Peyer's patch (tissue), 4 donors: ENCODE measurements at regions not wholly inside any gene's neighbourhood (a gene's known extent, or its start where the extent isn't known, plus 50 kb on each side); places are given as distances from the start of the nearest gene placed in this dataset.

Experiments used
- POLR2A ChIP-seq, 2 donors: fragments of 450-650 bp; IDR thresholded peaks; one replicate each; pipeline ENCODE4 v1.5.1; 2017; ENCODE audit warnings: antibody characterized with exemption in 2 of 2, mild to moderate bottlenecking in 2 of 2, moderate library complexity in 2 of 2
- TF ChIP-seq, protein P1 (sequence below), 6 experiments: fragments of 450-650 bp in 4 of 6; fragments of 200-600 bp in 2 of 6; sonication (generic) in 1 of 6; IDR thresholded peaks; one replicate each; pipeline ENCODE4 v1.5.1; 2017 to 2019; ENCODE audit warnings: antibody characterized with exemption in 6 of 6, mild to moderate bottlenecking in 3 of 6, moderate library complexity in 1 of 6

DNA sequence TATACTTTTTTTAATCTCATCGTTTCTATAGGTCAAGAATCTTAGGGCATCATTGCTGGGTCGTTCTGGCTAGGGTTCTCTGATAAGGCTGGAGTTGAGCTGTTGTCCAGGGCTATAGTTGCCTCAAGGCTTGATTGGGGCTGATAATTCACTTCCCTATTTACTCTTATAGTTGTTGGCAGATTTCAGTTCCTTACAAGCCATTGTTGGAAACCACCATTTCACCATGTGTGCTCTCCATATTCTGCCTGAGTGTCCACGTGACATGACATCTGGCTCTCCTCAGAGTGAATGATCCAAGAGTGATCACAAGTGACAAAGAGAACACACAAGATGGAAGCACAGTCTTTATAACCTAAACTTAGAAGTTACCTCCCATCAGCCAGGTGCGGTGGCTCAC, 852.2 kb downstream of the EFNA5 start:
- no peak for TF ChIP-seq POLR2A (IDR thresholded peaks at IDR 0.05)
- TF ChIP-seq, protein P1, sequence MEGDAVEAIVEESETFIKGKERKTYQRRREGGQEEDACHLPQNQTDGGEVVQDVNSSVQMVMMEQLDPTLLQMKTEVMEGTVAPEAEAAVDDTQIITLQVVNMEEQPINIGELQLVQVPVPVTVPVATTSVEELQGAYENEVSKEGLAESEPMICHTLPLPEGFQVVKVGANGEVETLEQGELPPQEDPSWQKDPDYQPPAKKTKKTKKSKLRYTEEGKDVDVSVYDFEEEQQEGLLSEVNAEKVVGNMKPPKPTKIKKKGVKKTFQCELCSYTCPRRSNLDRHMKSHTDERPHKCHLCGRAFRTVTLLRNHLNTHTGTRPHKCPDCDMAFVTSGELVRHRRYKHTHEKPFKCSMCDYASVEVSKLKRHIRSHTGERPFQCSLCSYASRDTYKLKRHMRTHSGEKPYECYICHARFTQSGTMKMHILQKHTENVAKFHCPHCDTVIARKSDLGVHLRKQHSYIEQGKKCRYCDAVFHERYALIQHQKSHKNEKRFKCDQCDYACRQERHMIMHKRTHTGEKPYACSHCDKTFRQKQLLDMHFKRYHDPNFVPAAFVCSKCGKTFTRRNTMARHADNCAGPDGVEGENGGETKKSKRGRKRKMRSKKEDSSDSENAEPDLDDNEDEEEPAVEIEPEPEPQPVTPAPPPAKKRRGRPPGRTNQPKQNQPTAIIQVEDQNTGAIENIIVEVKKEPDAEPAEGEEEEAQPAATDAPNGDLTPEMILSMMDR (IDR thresholded peaks at IDR 0.05) = no peak
